ENCODE measurements at regions not wholly inside any gene's neighbourhood (a gene's known extent, or its start where the extent isn't known, plus 50 kb on each side); places are given as distances from the start of the nearest gene placed in this dataset.

DNA sequence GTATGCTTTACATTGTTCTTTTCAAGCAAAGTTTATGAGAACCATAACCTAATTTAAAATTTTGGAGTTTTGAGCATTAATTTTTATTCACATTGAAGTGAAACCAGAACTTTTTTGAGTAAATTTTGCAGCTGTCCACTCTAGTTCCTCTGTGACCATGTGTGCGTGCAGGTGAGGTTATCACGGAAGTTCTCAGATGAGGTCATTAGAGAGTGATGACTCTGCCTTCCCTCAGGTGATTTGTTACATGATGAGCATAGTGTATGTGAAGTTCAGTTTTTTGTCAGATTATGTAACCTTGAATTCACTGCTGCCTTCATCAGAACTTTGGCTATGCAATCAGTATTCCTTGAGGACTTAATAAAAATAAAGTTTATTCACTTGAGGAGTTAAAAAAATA is 828.2 kb downstream of the ADGRL2 start:
- TF ChIP-seq ZNF274 (IDR thresholded peaks at IDR 0.05; ENCODE audit: low read depth, low read length) = no peak
- H3K4me3 ChIP-seq (ENCODE audit: low read length) = no peak overlapping the region

GRCh38 chr1:82625537-82625936 is 824.8 kb downstream of the ADGRL2 start:
- no peak for TF ChIP-seq ZNF274 (IDR thresholded peaks at IDR 0.05; ENCODE audit: low read depth, low read length)
- no peak overlapping the region for H3K4me3 ChIP-seq (ENCODE audit: low read length)

GRCh38 chr1:82621076-82621475 is 820.3 kb downstream of the ADGRL2 start:
- no peak for TF ChIP-seq ZNF274 (IDR thresholded peaks at IDR 0.05; ENCODE audit: low read depth, low read length)
- H3K4me3 ChIP-seq (ENCODE audit: low read length) = no peak overlapping the region

DNA sequence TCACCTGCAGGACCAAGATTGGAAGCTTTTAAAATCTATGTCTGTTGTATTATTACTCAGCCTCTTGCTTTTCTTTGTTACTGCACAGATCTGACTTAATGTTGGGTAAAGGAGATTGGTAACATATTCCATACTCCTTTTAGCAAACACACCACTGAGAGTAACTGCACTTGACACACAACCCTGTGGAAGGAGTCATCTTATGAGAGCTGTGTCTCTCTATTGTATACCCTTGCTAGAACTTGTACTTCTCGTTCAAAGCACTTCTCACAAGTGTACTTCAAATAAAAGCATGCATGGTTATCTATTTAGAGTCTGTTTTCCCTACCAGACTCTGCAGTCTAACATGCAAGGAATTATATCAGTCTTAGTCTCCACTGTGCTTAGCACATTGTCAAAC is 813.4 kb downstream of the ADGRL2 start:
- TF ChIP-seq ZNF274 (IDR thresholded peaks at IDR 0.05; ENCODE audit: low read depth, low read length) = no peak
- no peak overlapping the region for H3K4me3 ChIP-seq (ENCODE audit: low read length)

DNA sequence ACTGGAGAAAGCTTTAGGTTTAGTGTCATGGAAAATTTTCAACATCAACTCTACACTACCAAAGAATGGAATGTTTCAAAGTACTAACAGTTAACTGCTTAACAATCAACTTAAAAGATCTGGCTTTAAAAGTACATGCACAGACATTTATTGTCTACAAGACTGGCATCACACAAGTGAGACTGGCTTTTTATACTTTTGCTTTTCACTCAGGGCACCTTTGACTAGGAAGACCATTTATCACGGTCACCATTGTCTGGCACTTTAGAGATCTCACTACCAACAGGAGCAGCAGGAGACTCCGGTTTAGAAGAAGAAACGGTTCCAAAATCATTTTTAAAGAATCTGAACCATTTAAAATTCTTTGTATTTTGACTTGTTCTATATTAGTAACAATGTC is 812.3 kb downstream of the ADGRL2 start:
- H3K4me3 ChIP-seq (ENCODE audit: low read length) = no peak overlapping the region
- no peak for TF ChIP-seq ZNF274 (IDR thresholded peaks at IDR 0.05; ENCODE audit: low read depth, low read length)

- no peak for TF ChIP-seq ZNF274 (IDR thresholded peaks at IDR 0.05; ENCODE audit: low read depth, low read length)
- H3K4me3 ChIP-seq (ENCODE audit: low read length) = no peak overlapping the region
These were observed 805.8 kb downstream of the ADGRL2 start for GRCh38 chr1:82606546-82606945.

DNA sequence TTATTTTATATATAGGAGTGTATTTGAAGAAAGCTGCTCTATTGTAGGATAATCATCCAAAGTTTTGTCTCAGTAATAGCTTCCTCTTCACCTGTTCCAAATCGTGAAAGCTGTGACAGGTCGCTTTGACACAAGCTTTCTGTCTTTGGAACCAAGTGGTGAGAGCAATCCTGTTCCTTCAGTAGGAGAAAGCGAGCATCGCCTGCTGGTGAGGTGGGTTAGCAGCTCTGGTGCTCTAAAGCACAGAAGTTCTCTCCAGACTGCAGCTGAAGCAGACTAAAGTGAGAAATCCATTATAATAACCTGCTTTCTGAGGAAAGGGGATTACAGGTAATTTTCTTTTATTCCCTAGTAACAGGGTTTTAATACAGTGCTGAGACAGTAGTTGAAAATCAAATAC is 803.8 kb downstream of the ADGRL2 start:
- TF ChIP-seq ZNF274 (IDR thresholded peaks at IDR 0.05; ENCODE audit: low read depth, low read length) = no peak
- H3K4me3 ChIP-seq (ENCODE audit: low read length) = no peak overlapping the region

GRCh38 chr1:82600314-82600713 is 799.6 kb downstream of the ADGRL2 start:
- H3K4me3 ChIP-seq (ENCODE audit: low read length) = no peak overlapping the region
- TF ChIP-seq ZNF274 (IDR thresholded peaks at IDR 0.05; ENCODE audit: low read depth, low read length) = no peak

DNA sequence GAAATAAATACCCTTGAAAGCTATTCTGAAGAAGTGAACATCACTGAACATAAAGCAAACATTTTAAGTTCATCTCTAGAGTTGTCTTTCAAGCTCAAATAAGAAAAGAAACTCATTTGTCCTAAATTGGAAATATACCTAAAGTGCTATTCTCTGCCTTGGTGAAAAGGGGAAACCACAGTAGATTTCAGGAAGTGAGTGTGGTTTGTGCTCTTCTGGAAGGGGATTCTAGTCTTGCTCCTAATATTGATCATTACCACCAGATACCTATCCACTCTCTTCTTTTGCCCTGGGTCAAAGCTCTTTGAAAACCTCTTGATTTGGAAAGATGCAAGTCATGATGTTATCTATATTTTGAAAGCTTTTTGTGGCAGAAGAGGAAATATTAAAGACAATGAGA is 798.1 kb downstream of the ADGRL2 start:
- no peak overlapping the region for H3K4me3 ChIP-seq (ENCODE audit: low read length)
- TF ChIP-seq ZNF274 (IDR thresholded peaks at IDR 0.05; ENCODE audit: low read depth, low read length) = no peak

DNA sequence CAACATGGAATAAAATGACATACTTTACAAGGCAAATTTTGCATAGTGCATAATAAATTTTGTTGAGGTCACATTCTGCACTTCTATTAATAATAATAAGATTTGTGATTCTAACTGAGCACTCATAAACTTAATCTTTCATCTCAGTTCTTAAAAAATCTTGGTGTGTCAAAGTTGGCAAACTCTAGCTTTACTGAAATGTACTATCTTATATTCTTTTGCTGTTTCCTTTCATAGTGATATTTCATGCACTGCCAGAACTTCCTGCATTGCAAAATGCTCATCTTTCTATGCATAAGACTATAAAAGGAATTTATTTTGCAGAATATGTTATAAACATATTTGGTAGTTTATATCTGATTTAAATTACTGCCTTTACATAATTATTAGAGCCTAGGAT is 797.6 kb downstream of the ADGRL2 start:
- no peak overlapping the region for H3K4me3 ChIP-seq (ENCODE audit: low read length)
- TF ChIP-seq ZNF274 (IDR thresholded peaks at IDR 0.05; ENCODE audit: low read depth, low read length) = no peak

DNA sequence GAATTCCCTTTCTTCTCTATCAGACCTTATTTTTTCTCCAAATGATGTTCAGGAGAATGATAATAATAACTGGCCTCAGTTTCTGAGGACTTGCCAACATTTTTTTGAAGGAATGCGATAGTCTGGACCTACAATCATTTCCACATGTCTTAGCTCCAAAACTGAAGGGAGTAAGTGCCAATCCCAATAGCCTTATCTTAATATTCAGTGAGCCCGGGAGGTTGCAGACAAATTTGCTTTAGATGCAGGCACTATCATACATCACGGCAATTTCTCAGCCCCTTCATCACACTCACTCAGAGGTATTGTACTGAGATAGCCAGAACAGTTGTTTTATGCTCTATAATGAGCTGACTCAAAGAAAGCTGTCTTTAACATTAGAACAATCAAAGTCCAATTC is 796.9 kb downstream of the ADGRL2 start:
- TF ChIP-seq ZNF274 (IDR thresholded peaks at IDR 0.05; ENCODE audit: low read depth, low read length) = no peak
- no peak overlapping the region for H3K4me3 ChIP-seq (ENCODE audit: low read length)

DNA sequence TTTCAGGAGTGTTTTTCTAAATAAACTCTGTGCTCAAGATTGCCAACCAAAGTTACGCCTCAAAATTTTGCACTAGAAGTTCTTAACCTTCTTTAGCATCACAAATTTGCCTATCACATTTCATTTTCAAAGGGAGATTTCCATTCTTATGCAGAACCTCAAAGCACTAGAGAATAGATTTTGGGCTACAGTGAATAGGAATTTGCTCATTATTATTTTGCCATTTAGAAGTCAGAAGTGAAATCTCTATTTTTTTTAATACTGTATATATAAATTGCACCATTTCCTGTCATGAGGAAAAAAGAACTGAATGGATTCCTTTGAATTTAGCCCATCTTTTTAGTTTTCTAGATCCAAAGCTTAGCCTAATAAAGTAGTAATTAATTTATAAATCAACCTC is 796.4 kb downstream of the ADGRL2 start:
- TF ChIP-seq ZNF274 (IDR thresholded peaks at IDR 0.05; ENCODE audit: low read depth, low read length) = no peak
- H3K4me3 ChIP-seq (ENCODE audit: low read length) = no peak overlapping the region

DNA sequence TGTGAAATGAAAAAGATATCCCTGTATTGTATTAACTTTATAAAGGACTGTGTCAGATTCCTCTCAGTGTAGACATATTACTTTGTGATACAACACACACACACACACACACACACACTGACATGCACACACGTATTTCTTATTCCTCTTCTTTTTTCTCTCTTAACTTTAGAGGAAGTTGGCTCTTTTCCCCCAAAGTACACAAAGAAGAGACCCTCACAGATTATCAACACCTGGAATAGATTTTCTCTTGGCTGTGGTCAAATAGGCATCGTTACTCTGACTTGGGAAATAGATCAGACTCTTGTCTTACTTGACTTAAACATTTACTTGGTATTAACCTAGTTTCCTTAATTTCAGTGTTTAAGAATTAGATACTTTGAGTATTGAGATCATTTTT is 792.8 kb downstream of the ADGRL2 start:
- TF ChIP-seq ZNF274 (IDR thresholded peaks at IDR 0.05; ENCODE audit: low read depth, low read length) = no peak
- H3K4me3 ChIP-seq (ENCODE audit: low read length) = no peak overlapping the region

DNA sequence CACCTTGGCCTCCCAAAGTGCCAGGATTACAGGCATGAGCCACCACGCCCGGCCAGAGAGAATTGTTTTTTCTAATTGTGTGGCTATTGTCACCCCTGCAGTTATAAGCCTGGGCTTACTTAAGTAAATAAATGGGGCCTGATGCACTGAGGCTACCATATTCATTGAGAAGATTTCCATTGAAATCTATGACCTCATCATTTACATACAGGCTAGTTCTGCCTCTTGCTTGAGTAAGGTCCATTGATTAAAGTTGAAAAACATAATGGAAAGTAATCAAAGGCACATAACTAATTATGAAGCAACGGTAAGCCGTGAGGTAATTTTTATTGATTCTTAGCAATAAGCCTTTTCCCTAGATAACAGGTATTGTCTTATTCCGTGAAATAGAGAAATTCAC is 788.9 kb downstream of the ADGRL2 start:
- no peak for TF ChIP-seq ZNF274 (IDR thresholded peaks at IDR 0.05; ENCODE audit: low read depth, low read length)
- no peak overlapping the region for H3K4me3 ChIP-seq (ENCODE audit: low read length)

GRCh38 chr1:82587371-82587770 is 786.6 kb downstream of the ADGRL2 start:
- no peak for TF ChIP-seq ZNF274 (IDR thresholded peaks at IDR 0.05; ENCODE audit: low read depth, low read length)
- H3K4me3 ChIP-seq (ENCODE audit: low read length) = no peak overlapping the region

DNA sequence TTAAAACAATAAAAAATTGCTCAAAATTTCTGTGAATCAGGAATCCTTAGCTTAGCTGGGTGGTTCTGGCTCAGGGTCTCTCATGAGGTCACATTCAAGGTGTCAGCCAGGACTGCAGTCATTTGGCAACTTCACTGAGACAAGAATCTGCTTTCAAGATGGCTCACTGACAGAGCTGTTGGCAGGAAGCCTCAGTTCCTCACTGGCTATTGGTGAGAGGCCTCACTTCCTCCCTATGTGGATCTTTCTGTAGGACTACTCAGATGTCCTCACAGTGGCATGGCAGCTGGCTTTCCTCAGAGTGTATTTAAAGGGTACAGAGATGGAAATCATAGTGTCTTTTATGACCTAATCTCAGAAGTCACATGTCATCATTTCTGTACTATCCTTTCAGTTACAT is 785.7 kb downstream of the ADGRL2 start:
- no peak overlapping the region for H3K4me3 ChIP-seq (ENCODE audit: low read length)
- TF ChIP-seq ZNF274 (IDR thresholded peaks at IDR 0.05; ENCODE audit: low read depth, low read length) = no peak

GRCh38 chr1:82582347-82582746 is 781.6 kb downstream of the ADGRL2 start:
- no peak for TF ChIP-seq ZNF274 (IDR thresholded peaks at IDR 0.05; ENCODE audit: low read depth, low read length)
- H3K4me3 ChIP-seq (ENCODE audit: low read length) = no peak overlapping the region

All from GM08714 (cell line).